ENCODE measurements at regions not wholly inside any gene's neighbourhood (a gene's known extent, or its start where the extent isn't known, plus 50 kb on each side); places are given as distances from the start of the nearest gene placed in this dataset.

DNA sequence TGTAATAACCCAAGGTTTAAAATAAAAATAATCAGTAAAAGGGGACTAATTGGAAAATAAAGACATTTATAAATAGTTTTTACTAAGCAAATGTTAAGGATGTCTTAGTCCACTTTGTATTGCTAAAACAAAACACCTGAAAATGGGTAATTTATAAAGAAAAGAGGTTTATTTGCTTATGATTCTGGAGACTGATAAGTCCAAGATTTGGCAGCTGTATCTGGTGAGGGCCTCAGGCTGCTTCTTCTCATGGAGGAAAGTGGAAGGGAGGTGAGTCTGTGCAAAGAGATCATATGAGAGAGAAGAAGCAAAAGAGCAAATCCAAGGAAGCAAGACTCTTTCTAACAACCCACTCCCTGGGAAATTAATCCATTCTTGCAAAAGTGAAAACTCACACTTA, 299.5 kb downstream of the DSC3 start:
- Histone ChIP-seq H3K4me3 (ENCODE audit: control extremely low read depth in 1 of 5, extremely low read depth in 1 of 5, insufficient read depth in 1 of 5, low read depth in 2 of 5, low read length in 4 of 5) (no peak overlapping the region), H3K27ac (ENCODE audit: low read length in 2 of 2) (no peak overlapping the region), H4K20me1 (ENCODE audit: control insufficient read depth, insufficient read depth, low read length, poor library complexity, severe bottlenecking) (no peaks in the 10 kb centered on the region), H3K9me3 (ENCODE audit: control extremely low read depth in 1 of 3, control insufficient read depth in 2 of 3, insufficient read depth in 1 of 3, low read length in 2 of 3) (no peaks in the 10 kb centered on the region), H3K36me3 (replicated peaks in 1 of 2; ENCODE audit: control extremely low read depth in 1 of 2, control insufficient read depth in 1 of 2, extremely low read depth in 1 of 2, insufficient read depth in 2 of 2, low read length in 1 of 2) (no peaks in the 10 kb centered on the region), H3K79me2 (ENCODE audit: control insufficient read depth, insufficient read depth, low read length) (no peaks in the 10 kb centered on the region), H3K4me1 (ENCODE audit: control insufficient read depth in 2 of 2, insufficient read depth in 2 of 2, low read length in 2 of 2) (no peaks in the 10 kb centered on the region), H3K9ac (ENCODE audit: low read length) (no peak overlapping the region), H3K27me3 (replicated peaks in 1 of 4; ENCODE audit: control extremely low read depth in 1 of 4, control insufficient read depth in 3 of 4, insufficient read depth in 4 of 4, low read length in 3 of 4) (no peaks in the 10 kb centered on the region), H2AFZ (ENCODE audit: insufficient read depth, low read depth, low read length, poor library complexity, severe bottlenecking) (no peak overlapping the region), H3K4me2 (replicated peaks; ENCODE audit: low read depth, low read length, poor library complexity, severe bottlenecking) (no peak overlapping the region)
- H3K27me3 Mint-ChIP-seq = no peaks in the 10 kb centered on the region
- ChIA-PET CTCF (no interaction called here), POLR2A (no interaction called here)
- H3K4me1 Mint-ChIP-seq = peaks cover 2% of the 10 kb centered on the region
- no peak overlapping the region for H3K4me3 Mint-ChIP-seq
- H3K27ac Mint-ChIP-seq = no peak overlapping the region
- no peak for TF ChIP-seq EZH2 (IDR thresholded peaks at IDR 0.05; ENCODE audit: borderline replicate concordance, insufficient read depth, low read depth, low read length, poor library complexity, severe bottlenecking)
- TF ChIP-seq CTCF (IDR thresholded peaks at IDR 0.05) = no peak
- ATAC-seq (ENCODE audit: low read depth) = no peak
- DNase-seq = no peak
- intact Hi-C loops (cut with micrococcal nuclease) = no loop called here
- peaks cover 3% of the 10 kb centered on the region for H3K9me3 Mint-ChIP-seq (ENCODE audit: insufficient read depth)

DNA sequence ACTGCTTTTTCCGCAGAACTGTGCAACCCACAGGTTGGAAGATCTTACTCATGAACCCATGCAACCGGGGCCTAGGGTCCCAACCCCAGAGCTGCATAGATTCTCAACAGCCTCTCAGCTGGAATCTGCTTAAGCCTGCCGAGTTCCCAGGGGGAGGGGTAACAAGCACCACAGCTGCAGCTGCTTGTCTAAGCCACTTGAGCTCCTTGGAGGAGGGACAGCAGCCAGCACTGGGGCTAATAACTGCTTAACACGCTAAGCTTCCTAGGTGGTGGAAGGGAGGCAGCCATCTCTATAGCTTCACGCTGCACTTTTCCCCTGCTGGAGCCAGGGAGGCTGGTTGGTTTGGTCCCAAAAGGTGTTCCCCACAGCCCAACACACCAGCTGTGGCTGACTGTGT, 311.6 kb downstream of the DSC3 start:
- Histone ChIP-seq H3K36me3 (replicated peaks in 1 of 2; ENCODE audit: control extremely low read depth in 1 of 2, control insufficient read depth in 1 of 2, extremely low read depth in 1 of 2, insufficient read depth in 2 of 2, low read length in 1 of 2) (no peaks in the 10 kb centered on the region), H3K79me2 (ENCODE audit: control insufficient read depth, insufficient read depth, low read length) (no peaks in the 10 kb centered on the region), H4K20me1 (ENCODE audit: control insufficient read depth, insufficient read depth, low read length, poor library complexity, severe bottlenecking) (no peaks in the 10 kb centered on the region), H2AFZ (ENCODE audit: insufficient read depth, low read depth, low read length, poor library complexity, severe bottlenecking) (no peak overlapping the region), H3K4me3 (ENCODE audit: control extremely low read depth in 1 of 5, extremely low read depth in 1 of 5, insufficient read depth in 1 of 5, low read depth in 2 of 5, low read length in 4 of 5) (no peak overlapping the region), H3K9me3 (ENCODE audit: control extremely low read depth in 1 of 3, control insufficient read depth in 2 of 3, insufficient read depth in 1 of 3, low read length in 2 of 3) (peaks cover 0 to 8% (median under 1%) of the 10 kb centered on the region in 3 donors), H3K27me3 (replicated peaks in 1 of 4; ENCODE audit: control extremely low read depth in 1 of 4, control insufficient read depth in 3 of 4, insufficient read depth in 4 of 4, low read length in 3 of 4) (no peaks in the 10 kb centered on the region), H3K27ac (ENCODE audit: low read length in 2 of 2) (no peak overlapping the region), H3K4me1 (ENCODE audit: control insufficient read depth in 2 of 2, insufficient read depth in 2 of 2, low read length in 2 of 2) (no peaks in the 10 kb centered on the region), H3K4me2 (replicated peaks; ENCODE audit: low read depth, low read length, poor library complexity, severe bottlenecking) (no peak overlapping the region), H3K9ac (ENCODE audit: low read length) (no peak overlapping the region)
- 96% methylated on average over 5 of the region's 5 CpGs for WGBS (ENCODE audit: insufficient coverage)
- Mint-ChIP-seq H3K4me1 (no peaks in the 10 kb centered on the region), H3K9me3 (ENCODE audit: insufficient read depth) (peaks cover 3% of the 10 kb centered on the region), H3K4me3 (no peak overlapping the region), H3K27ac (no peak overlapping the region), H3K27me3 (no peaks in the 10 kb centered on the region)
- DNase-seq = no peak
- intact Hi-C loops (cut with micrococcal nuclease) = no loop called here
- no peak for TF ChIP-seq CTCF (IDR thresholded peaks at IDR 0.05)
- TF ChIP-seq EZH2 (IDR thresholded peaks at IDR 0.05; ENCODE audit: borderline replicate concordance, insufficient read depth, low read depth, low read length, poor library complexity, severe bottlenecking) = no peak
- ChIA-PET CTCF (no interaction called here), POLR2A (no interaction called here)
- ATAC-seq (ENCODE audit: low read depth) = no peak

Measured in B cell (primary cell).